Inferior parietal cortex (tissue), 1 donor: ENCODE measurements at regions not wholly inside any gene's neighbourhood (a gene's known extent, or its start where the extent isn't known, plus 50 kb on each side); places are given as distances from the start of the nearest gene placed in this dataset.
"Not testable (repeated sequence)": the region's sequence is repeated elsewhere in the genome, so short reads cannot be mapped to it uniquely, and the experiment has no call there.

Source experiments
- DNase-seq: peaks from one replicate; pipeline ENCODE4 v3.0.0-alpha.2; 2016; ENCODE audit errors: extremely low spot score

- no peak for DNase-seq
These were observed 892.1 kb upstream of the DDX18 start for GRCh38 chr2:116922414-116922813.

- DNase-seq, result no peak
These were observed 890.0 kb upstream of the DDX18 start for GRCh38 chr2:116924509-116924908.

- DNase-seq, result no peak
These were observed 879.2 kb upstream of the DDX18 start for GRCh38 chr2:116935097-116935814.

- no peak for DNase-seq
These were observed 866.2 kb upstream of the DDX18 start for GRCh38 chr2:116948258-116948657.

- no peak for DNase-seq
These were observed 865.2 kb upstream of the DDX18 start for GRCh38 chr2:116949249-116949648.

GRCh38 chr2:116952254-116952653 lies 862.2 kb upstream of the DDX18 start:
- DNase-seq, result no peak

- DNase-seq, result no peak
These were observed 858.8 kb upstream of the DDX18 start for GRCh38 chr2:116955646-116956045.

GRCh38 chr2:116975608-116976007 lies 838.9 kb upstream of the DDX18 start:
- no peak for DNase-seq

GRCh38 chr2:116979916-116980764 lies 834.4 kb upstream of the DDX18 start:
- no peak for DNase-seq

- no peak for DNase-seq
These were observed 827.0 kb upstream of the DDX18 start for GRCh38 chr2:116987447-116987846.

GRCh38 chr2:116988303-116988702 lies 826.2 kb upstream of the DDX18 start:
- DNase-seq, result no peak

GRCh38 chr2:117019357-117019756 lies 795.1 kb upstream of the DDX18 start:
- DNase-seq, result no peak

- no peak for DNase-seq
These were observed 786.8 kb upstream of the DDX18 start for GRCh38 chr2:117027646-117028045.

- DNase-seq, result not testable (repeated sequence)
These were observed 785.8 kb upstream of the DDX18 start for GRCh38 chr2:117028708-117029107.

GRCh38 chr2:117055499-117056375 lies 758.8 kb upstream of the DDX18 start:
- no peak for DNase-seq

GRCh38 chr2:117056376-117056748 lies 758.1 kb upstream of the DDX18 start:
- DNase-seq, result no peak

- DNase-seq, result no peak
These were observed 757.5 kb upstream of the DDX18 start for GRCh38 chr2:117057016-117057415.

- no peak for DNase-seq
These were observed 756.1 kb upstream of the DDX18 start for GRCh38 chr2:117058366-117058765.

GRCh38 chr2:117064021-117064420 lies 750.5 kb upstream of the DDX18 start:
- DNase-seq, result no peak

GRCh38 chr2:117065912-117066311 lies 748.6 kb upstream of the DDX18 start:
- no peak for DNase-seq

GRCh38 chr2:117067900-117068299 lies 746.6 kb upstream of the DDX18 start:
- DNase-seq, result no peak

GRCh38 chr2:117068371-117068770 lies 746.1 kb upstream of the DDX18 start:
- no peak for DNase-seq
